Heart left ventricle (tissue), 13 donors: ENCODE measurements at regions not wholly inside any gene's neighbourhood (a gene's known extent, or its start where the extent isn't known, plus 50 kb on each side); places are given as distances from the start of the nearest gene placed in this dataset.

Experiments
- POLR2A ChIP-seq, 2 donors: fragments of 450-650 bp; IDR thresholded peaks; one replicate each; pipeline ENCODE4 v1.6.1; 2017; ENCODE audit warnings: antibody characterized with exemption in 2 of 2, mild to moderate bottlenecking in 2 of 2, moderate library complexity in 2 of 2
- TF ChIP-seq, protein P1 (sequence below), 12 donors: fragments of 200-600 bp; sonication (generic) in 4 of 12; IDR thresholded peaks; one replicate each; pipeline versions ENCODE4 v1.5.0 to v1.8.0; 2018 to 2022; ENCODE audit warnings: antibody characterized with exemption in 12 of 12, mild to moderate bottlenecking in 5 of 12
- donor health status: ischemic (EF 13 %, LVEDD 7.1; RV severe dilation, severe dysfunction).
- donor health status: DM: no; HTN: yes; CAD: no.
- donor health status: DM: no; HTN: no; CAD: no.
- donor health status: ischemic (EF 25% LVEDD 6.9; RV normal size, moderate dysfunction).
- donor health status: ischemic (EF 25% LVEDD 5.7; RV mildly dilated, moderate dysfunction).
- donor health status: ischemic (EF 35%, LVEDD 5.7; RV mildly dilated, moderate dysfunction).
- donor health status: nonischemic (EF 11% LVEDD 7.7; RV severe dilation, severe dysfunction).
- donor health status: DM: yes; HTN: yes; CAD: no.
- donor health status: PGD.
- donor health status: ischemic (EF 29% LVEDD 5.4; RV normal size, mild dysfunction).
- donor health status: nonischemic (EF 23%, LVEDD 6.1; RV moderate dilation, normal function).

DNA sequence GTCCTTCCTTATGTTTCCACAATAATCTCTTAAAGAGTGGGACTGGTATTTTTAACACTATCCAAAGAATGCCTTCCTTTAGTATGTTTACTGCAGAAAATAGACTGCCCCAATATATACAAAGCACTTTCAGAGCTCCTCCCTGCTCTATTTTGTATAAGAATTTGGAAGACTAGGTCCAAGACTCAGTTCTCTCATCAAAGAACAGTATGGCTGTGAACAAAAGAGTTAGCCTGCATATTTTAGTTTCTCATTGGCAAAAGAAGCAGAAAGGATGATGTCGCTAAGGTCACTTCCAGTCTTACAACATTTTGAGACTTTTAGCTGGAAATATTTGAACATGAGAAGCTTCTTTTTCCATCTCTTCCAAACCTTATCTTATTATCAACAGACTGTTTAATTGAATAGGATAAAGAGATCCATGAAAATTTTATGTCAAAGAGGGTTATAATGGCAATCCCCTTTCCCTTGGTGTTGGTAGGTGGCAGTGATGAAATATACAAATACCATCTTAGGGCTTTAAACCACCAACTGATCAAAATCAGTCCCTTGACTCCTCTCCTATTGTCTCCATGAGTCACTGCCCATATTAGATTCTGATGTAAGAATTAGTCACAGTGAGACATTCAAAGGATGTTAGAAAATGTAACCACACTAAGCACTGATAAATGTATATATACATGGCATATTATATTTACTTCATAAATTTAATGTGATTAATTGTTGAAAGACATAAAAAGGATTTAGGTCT is 266.9 kb upstream of the DSEL start:
- TF ChIP-seq, protein P1, sequence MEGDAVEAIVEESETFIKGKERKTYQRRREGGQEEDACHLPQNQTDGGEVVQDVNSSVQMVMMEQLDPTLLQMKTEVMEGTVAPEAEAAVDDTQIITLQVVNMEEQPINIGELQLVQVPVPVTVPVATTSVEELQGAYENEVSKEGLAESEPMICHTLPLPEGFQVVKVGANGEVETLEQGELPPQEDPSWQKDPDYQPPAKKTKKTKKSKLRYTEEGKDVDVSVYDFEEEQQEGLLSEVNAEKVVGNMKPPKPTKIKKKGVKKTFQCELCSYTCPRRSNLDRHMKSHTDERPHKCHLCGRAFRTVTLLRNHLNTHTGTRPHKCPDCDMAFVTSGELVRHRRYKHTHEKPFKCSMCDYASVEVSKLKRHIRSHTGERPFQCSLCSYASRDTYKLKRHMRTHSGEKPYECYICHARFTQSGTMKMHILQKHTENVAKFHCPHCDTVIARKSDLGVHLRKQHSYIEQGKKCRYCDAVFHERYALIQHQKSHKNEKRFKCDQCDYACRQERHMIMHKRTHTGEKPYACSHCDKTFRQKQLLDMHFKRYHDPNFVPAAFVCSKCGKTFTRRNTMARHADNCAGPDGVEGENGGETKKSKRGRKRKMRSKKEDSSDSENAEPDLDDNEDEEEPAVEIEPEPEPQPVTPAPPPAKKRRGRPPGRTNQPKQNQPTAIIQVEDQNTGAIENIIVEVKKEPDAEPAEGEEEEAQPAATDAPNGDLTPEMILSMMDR (IDR thresholded peaks at IDR 0.05) = no peak
- TF ChIP-seq POLR2A (IDR thresholded peaks at IDR 0.05) = no peak
